Kidney epithelial cell (primary cell): ENCODE measurements at regions not wholly inside any gene's neighbourhood (a gene's known extent, or its start where the extent isn't known, plus 50 kb on each side); places are given as distances from the start of the nearest gene placed in this dataset.

Experiments
- DNase-seq: peaks from one replicate; pipeline ENCODE4 v3.0.0-alpha.2; 2010; ENCODE audit warnings: low read depth
- H3K27me3 ChIP-seq: 2 replicates; pipeline ENCODE4 v1.6.0; 2011; ENCODE audit warnings: low read length; ENCODE audit not compliant: control insufficient read depth, insufficient read depth
- H3K36me3 ChIP-seq: 2 replicates; pipeline ENCODE4 v1.5.1; 2011; ENCODE audit warnings: low read length; ENCODE audit not compliant: control insufficient read depth, insufficient read depth
- H3K4me3 ChIP-seq: 2 replicates; pipeline ENCODE4 v1.5.1; 2011; ENCODE audit warnings: low read depth, mild to moderate bottlenecking, control low read depth, low read length
- TF ChIP-seq, protein P1 (sequence below): IDR thresholded peaks from 2 replicates; pipeline ENCODE4 v1.5.1; 2011; ENCODE audit warnings: mild to moderate bottlenecking, moderate library complexity, low read length, control low read depth, inconsistent platforms; ENCODE audit not compliant: insufficient read depth, poor library complexity, severe bottlenecking

DNA sequence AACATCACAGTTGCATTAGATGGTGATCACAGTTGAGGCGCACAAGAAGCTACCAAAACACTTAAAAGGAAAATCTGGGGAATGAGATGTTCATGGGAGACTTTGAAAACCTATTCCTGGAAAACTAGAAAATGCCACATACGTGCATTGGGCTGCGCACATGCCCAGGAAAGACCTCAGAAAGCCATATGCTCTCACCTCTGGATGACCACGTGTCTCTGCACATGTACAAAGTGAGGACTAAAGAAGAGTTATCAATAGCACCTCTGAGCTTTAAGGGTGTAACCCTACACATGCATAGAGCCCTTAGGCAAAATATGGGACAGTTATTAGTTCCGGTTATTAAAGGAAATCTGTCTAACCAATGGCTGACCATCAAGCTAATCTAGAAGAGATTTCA is 77.7 kb downstream of the CRPPA start:
- H3K27me3 ChIP-seq = no peaks in the 10 kb centered on the region
- TF ChIP-seq, protein P1, sequence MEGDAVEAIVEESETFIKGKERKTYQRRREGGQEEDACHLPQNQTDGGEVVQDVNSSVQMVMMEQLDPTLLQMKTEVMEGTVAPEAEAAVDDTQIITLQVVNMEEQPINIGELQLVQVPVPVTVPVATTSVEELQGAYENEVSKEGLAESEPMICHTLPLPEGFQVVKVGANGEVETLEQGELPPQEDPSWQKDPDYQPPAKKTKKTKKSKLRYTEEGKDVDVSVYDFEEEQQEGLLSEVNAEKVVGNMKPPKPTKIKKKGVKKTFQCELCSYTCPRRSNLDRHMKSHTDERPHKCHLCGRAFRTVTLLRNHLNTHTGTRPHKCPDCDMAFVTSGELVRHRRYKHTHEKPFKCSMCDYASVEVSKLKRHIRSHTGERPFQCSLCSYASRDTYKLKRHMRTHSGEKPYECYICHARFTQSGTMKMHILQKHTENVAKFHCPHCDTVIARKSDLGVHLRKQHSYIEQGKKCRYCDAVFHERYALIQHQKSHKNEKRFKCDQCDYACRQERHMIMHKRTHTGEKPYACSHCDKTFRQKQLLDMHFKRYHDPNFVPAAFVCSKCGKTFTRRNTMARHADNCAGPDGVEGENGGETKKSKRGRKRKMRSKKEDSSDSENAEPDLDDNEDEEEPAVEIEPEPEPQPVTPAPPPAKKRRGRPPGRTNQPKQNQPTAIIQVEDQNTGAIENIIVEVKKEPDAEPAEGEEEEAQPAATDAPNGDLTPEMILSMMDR = no peak

DNA sequence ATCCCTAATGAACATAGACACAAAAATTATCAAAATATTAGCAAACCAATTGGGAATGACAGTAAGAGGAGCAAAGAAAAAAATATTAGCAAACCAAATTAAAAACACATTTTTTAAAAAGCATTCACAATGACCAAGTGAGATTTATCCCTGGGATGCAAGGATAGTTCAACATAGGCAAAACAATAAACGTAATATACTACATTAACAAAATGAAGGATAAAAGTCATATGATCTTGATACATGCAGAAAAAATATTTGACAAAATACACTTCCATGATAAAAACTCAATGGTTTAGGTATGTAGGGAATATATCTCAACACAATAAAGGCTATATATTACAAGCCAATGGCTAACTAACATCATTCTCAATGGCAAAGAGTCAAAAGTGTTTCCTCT is 83.3 kb downstream of the CRPPA start:
- TF ChIP-seq, protein P1 = no peak
- no peaks in the 10 kb centered on the region for H3K36me3 ChIP-seq

More for the DNA sequence above, 77.7 kb downstream of the CRPPA start:
- Histone ChIP-seq H3K36me3 (no peaks in the 10 kb centered on the region), H3K4me3 (no peak overlapping the region)
- DNase-seq = no peak

DNA sequence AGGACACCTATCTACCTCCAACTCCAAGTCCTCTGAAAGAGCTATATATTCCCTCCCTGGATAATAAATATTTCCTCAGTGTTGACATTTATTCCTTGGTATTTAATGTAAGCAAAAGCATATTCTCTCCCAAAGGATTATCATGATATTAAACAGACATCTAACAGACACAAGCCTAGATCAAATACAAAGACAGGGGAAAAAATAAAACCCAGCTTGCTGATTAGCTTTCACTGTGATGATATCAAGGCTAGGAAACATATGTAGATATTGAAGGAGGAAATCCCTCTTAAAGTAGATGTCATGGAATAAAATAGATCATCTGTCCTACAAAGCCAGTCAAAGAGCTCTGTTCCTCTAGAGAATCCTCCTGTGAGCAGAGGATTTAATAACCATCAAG is 95.2 kb downstream of the CRPPA start:
- DNase-seq = no peak
- TF ChIP-seq, protein P1 = no peak
- Histone ChIP-seq H3K27me3 (no peaks in the 10 kb centered on the region), H3K4me3 (no peak overlapping the region), H3K36me3 (no peaks in the 10 kb centered on the region)

More for the DNA sequence above, 83.3 kb downstream of the CRPPA start:
- H3K27me3 ChIP-seq = no peaks in the 10 kb centered on the region
- DNase-seq = no peak
- no peak overlapping the region for H3K4me3 ChIP-seq

DNA sequence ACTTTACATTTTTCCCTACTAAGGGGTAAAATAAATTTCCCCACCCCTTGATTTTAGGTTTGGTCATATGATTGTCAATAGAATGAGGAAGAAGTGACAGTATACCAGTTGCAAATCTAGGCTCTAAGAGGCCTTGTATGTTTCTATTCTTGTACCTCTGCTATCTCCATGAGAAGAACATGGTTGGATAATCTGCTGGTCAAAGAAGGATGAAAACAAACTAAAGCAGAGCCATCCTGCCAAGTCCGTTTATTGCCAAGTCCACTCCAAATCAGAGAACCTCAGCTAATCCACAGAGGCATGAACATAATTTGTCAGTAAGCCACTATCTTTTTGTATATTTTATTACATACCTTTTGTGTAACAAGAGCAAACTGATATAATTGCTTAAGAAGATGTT is 98.0 kb downstream of the CRPPA start:
- no peak overlapping the region for H3K4me3 ChIP-seq
- no peaks in the 10 kb centered on the region for H3K36me3 ChIP-seq
- DNase-seq = no peak
- TF ChIP-seq, protein P1 = no peak
- no peaks in the 10 kb centered on the region for H3K27me3 ChIP-seq

DNA sequence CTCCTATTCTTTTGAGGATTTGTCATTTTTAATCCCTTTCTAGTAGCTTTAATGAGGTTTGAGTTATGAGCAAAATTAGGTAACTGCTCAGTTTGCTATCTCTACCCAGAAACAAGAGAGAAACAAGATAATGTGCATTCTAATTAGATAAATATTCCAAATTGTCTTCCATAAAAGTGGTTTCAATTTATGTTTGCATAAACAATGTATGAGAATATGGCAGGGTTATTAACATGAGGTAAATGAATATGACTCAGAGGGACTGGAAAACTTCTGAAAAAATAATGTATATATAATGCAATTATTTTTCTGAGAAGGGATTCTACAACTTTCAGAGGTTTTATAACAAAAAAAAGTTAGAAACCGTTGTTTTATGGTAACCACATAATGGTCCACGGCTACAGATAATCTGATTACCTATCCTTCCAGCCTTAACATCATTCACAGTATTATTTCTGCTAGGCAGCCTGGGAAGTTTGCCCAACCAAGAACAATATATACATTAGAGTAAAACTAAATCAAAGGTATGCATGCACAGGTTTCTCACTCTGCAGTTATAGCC is 101.2 kb downstream of the CRPPA start:
- Histone ChIP-seq H3K36me3 (no peaks in the 10 kb centered on the region), H3K4me3 (no peak overlapping the region), H3K27me3 (no peaks in the 10 kb centered on the region)
- no peak for DNase-seq
- TF ChIP-seq, protein P1 = no peak
